HCT116 (cell line): ENCODE measurements at regions not wholly inside any gene's neighbourhood (a gene's known extent, or its start where the extent isn't known, plus 50 kb on each side); places are given as distances from the start of the nearest gene placed in this dataset.

Experiments
- ATAC-seq: fragments of 200-7000 bp; cut with Tn5 transposase; 2 replicates; pipeline ENCODE4 v1.9.1; 2020; ENCODE audit warnings: mild to moderate bottlenecking, moderate library complexity
- BruUV-seq: library from RNA; stranded (reverse); fragments of 400-500 nt; replicated peaks from 2 replicates; lab custom pipeline; 2021; lab: Mats Ljungman, UMichigan
- CTCF ChIA-PET: fragments of 300-600 bp; sonication (Branson Sonifier 250); formaldehyde crosslinking; loops from one replicate; lab custom pipeline; 2021; ENCODE audit warnings: antibody characterized with exemption; lab: Charles Lee
- POLR2A ChIA-PET: fragments of 300-600, 350-600 bp; sonication (Branson Sonifier 250); formaldehyde crosslinking; loops from one replicate; lab custom pipeline; 2021; ENCODE audit warnings: antibody characterized with exemption; lab: Charles Lee
- RAD21 ChIA-PET, 2 experiments: fragments of 300-600 bp; sonication (Branson Sonifier 250); formaldehyde crosslinking; loops; one replicate each; lab custom pipeline; 2023; ENCODE audit warnings: low total read pairs in 2 of 2; ENCODE audit not compliant: uncharacterized antibody in 2 of 2, unreplicated experiment in 2 of 2, low non-redundant PET in 1 of 2; lab: Charles Lee
- DNase-seq: peaks from one replicate; pipeline ENCODE4 v3.0.0-alpha.2; 2010; ENCODE audit warnings: low read depth, low spot score
- H2AFZ ChIP-seq: fragments of 200-600 bp; shearing (Covaris generic), sonication (generic); 2 replicates; pipeline ENCODE4 v1.6.1; 2017; ENCODE audit warnings: low read depth, mixed run types, mixed read lengths, antibody characterized with exemption, low read length; ENCODE audit not compliant: poor library complexity, severe bottlenecking
- H3K27ac ChIP-seq: 2 replicates; pipeline ENCODE4 v1.5.1; 2012; ENCODE audit warnings: low read depth, low read length
- H3K27me3 ChIP-seq: fragments of 200-600 bp; sonication (generic); 2 replicates; pipeline ENCODE4 v1.6.1; 2016; ENCODE audit warnings: mixed run types, low read length, mixed read lengths; ENCODE audit not compliant: insufficient read depth
- H3K36me3 ChIP-seq, 2 experiments: fragments of 200-500 bp in 1 of 2; fragments of 200-600 bp in 1 of 2; sonication (Bioruptor generic) in 1 of 2; sonication (generic) in 1 of 2; 2 replicates each; pipeline versions ENCODE4 v1.5.1 to v1.6.1; 2014 to 2016; ENCODE audit warnings: low read length in 2 of 2, inconsistent platforms in 1 of 2, mixed read lengths in 1 of 2, mixed run types in 1 of 2; ENCODE audit not compliant: insufficient read depth in 2 of 2, control insufficient read depth in 1 of 2
- H3K4me1 ChIP-seq, 2 experiments: fragments of 200-600 bp in 1 of 2; sonication (generic) in 1 of 2; 2 replicates each; pipeline versions ENCODE4 v1.5.1 to v1.6.1; 2012 to 2017; ENCODE audit warnings: low read length in 2 of 2, inconsistent platforms in 1 of 2, mild to moderate bottlenecking in 1 of 2, mixed read lengths in 1 of 2, mixed run types in 1 of 2, moderate library complexity in 1 of 2; ENCODE audit not compliant: insufficient read depth in 2 of 2, control insufficient read depth in 1 of 2
- H3K4me2 ChIP-seq: fragments of 200-600 bp; sonication (generic); 2 replicates; pipeline ENCODE4 v1.6.1; 2017; ENCODE audit warnings: mixed run types, low read length, mixed read lengths
- H3K4me3 ChIP-seq, 2 experiments: fragments of 200-600 bp in 1 of 2; sonication (generic) in 1 of 2; replicated peaks in 1 of 2; 2 replicates each; pipeline ENCODE4 v1.5.1; 2011 to 2016; ENCODE audit warnings: low read length in 2 of 2, control low read depth in 1 of 2, low read depth in 1 of 2, mild to moderate bottlenecking in 1 of 2, mixed read lengths in 1 of 2, mixed run types in 1 of 2
- H3K79me2 ChIP-seq: fragments of 200-600 bp; sonication (generic); 2 replicates; pipeline ENCODE4 v1.6.1; 2017; ENCODE audit warnings: mild to moderate bottlenecking, mixed run types, low read length, moderate library complexity, mixed read lengths; ENCODE audit not compliant: insufficient read depth
- H3K9ac ChIP-seq: fragments of 200-600 bp; sonication (generic); 2 replicates; pipeline ENCODE4 v1.6.1; 2016; ENCODE audit warnings: low read length, mixed read lengths
- H3K9me2 ChIP-seq: fragments of 200-600 bp; sonication (generic), shearing (Covaris generic); 2 replicates; pipeline ENCODE4 v1.6.1; 2017; ENCODE audit warnings: mixed run types, mild to moderate bottlenecking, moderate library complexity; ENCODE audit not compliant: insufficient read depth
- H3K9me3 ChIP-seq, 2 experiments: fragments of 200-500 bp in 1 of 2; fragments of 200-600 bp in 1 of 2; sonication (Bioruptor generic) in 1 of 2; sonication (generic) in 1 of 2; 2 replicates each; pipeline ENCODE4 v1.6.1; 2014 to 2017; ENCODE audit warnings: low read length in 2 of 2, mixed read lengths in 2 of 2, inconsistent platforms in 1 of 2, low read depth in 1 of 2, mild to moderate bottlenecking in 1 of 2, mixed run types in 1 of 2, moderate library complexity in 1 of 2; ENCODE audit not compliant: control insufficient read depth in 1 of 2, insufficient read depth in 1 of 2
- H4K20me1 ChIP-seq: fragments of 200-600 bp; sonication (generic), shearing (Covaris generic); 2 replicates; pipeline ENCODE4 v1.6.1; 2017; ENCODE audit warnings: mixed run types, mild to moderate bottlenecking, moderate library complexity; ENCODE audit not compliant: insufficient read depth
- CBX3 ChIP-seq: IDR thresholded peaks from 2 replicates; pipeline ENCODE4 v1.6.1; 2012; ENCODE audit warnings: low read depth
- CTCF ChIP-seq, 3 experiments: fragments of 200-600 bp in 1 of 3; sonication (generic) in 1 of 3; IDR thresholded peaks in 2 of 3; conservative IDR thresholded peaks in 1 of 3; 2 replicates each; pipeline ENCODE4 v1.5.1; 2012 to 2017; ENCODE audit warnings: low read depth in 2 of 3, low read length in 2 of 3, antibody characterized with exemption in 1 of 3, borderline replicate concordance in 1 of 3, control low read depth in 1 of 3, mild to moderate bottlenecking in 1 of 3, mixed read lengths in 1 of 3, mixed run types in 1 of 3, moderate library complexity in 1 of 3; ENCODE audit not compliant: insufficient read depth in 1 of 3
- EGR1 ChIP-seq: IDR thresholded peaks from 2 replicates; pipeline ENCODE4 v1.6.1; 2012; ENCODE audit warnings: low read depth
- ELF1 ChIP-seq: IDR thresholded peaks from 2 replicates; pipeline ENCODE4 v1.6.1; 2012; ENCODE audit warnings: low read depth, borderline replicate concordance
- EZH2phosphoT487 ChIP-seq: fragments of 200-600 bp; IDR thresholded peaks from 2 replicates; pipeline ENCODE4 v1.6.1; 2018; ENCODE audit warnings: antibody characterized with exemption, borderline replicate concordance
- FOSL1 ChIP-seq: IDR thresholded peaks from 2 replicates; pipeline ENCODE4 v1.6.1; 2012; ENCODE audit warnings: low read depth
- MAX ChIP-seq: IDR thresholded peaks from 2 replicates; pipeline ENCODE4 v1.6.1; 2012
- POLR2A ChIP-seq: IDR thresholded peaks from 2 replicates; pipeline ENCODE4 v1.7.0; 2011; ENCODE audit warnings: borderline replicate concordance; ENCODE audit not compliant: insufficient read depth, insufficient read length; ENCODE audit errors: extremely low read depth
- POLR2AphosphoS5 ChIP-seq: IDR thresholded peaks from 2 replicates; pipeline ENCODE4 v1.6.1; 2011; ENCODE audit warnings: mild to moderate bottlenecking, low read depth, low read length, moderate library complexity
- SIN3A ChIP-seq: IDR thresholded peaks from 2 replicates; pipeline ENCODE4 v1.6.1; 2012; ENCODE audit warnings: low read depth
- SP1 ChIP-seq: IDR thresholded peaks from 2 replicates; pipeline ENCODE4 v1.6.1; 2012; ENCODE audit warnings: low read depth
- TCF7L2 ChIP-seq: IDR thresholded peaks from 2 replicates; pipeline ENCODE4 v1.7.0; 2011; ENCODE audit warnings: borderline replicate concordance, inconsistent platforms; ENCODE audit not compliant: insufficient read depth, insufficient read length; ENCODE audit errors: extremely low read depth
- ZBTB33 ChIP-seq: IDR thresholded peaks from 2 replicates; pipeline ENCODE4 v1.6.1; 2011; ENCODE audit warnings: mild to moderate bottlenecking, low read length, moderate library complexity; ENCODE audit not compliant: insufficient replicate concordance; ENCODE audit errors: extremely low read depth
- ZFX ChIP-seq: fragments of 450-650 bp; IDR thresholded peaks from 2 replicates; pipeline ENCODE4 v1.6.1; 2017
- ZNF274 ChIP-seq: fragments of 200-500 bp; sonication (Bioruptor generic); IDR thresholded peaks from 2 replicates; pipeline ENCODE4 v1.6.1; 2014; ENCODE audit warnings: mild to moderate bottlenecking, low read depth, low read length, inconsistent platforms
- intact Hi-C: fragments of 100-400 bp; cut with micrococcal nuclease; formaldehyde crosslinking; loops from 2 replicates; pipeline ENCODE4 v1.10.0; 2022

DNA sequence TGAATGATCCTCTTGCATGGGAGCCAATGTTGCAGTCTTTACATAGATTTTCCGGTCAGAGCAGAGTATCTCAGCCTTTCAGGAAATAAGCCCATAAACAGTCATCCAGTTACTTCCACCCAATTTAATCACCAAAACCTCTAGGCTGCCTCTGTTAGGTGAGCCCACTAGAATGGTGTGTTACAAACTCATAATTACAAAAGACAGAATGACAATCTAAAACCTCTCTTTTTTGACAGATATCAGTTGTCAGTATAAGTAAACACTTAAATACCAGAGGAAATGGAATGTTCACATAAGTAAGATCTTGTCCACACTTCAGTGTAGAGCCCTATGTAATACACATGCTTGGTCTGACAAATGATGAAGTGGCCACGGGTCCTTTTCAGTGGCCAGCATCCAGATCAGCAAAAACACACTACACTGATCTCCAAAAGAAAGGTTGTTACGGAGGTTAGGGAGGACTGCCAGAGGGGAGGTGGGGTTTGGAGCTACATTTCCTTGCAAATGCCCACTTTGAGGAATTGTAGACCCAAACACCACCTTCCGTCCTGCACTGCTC lies 71.3 kb upstream of the FBXO28 start:
- CTCF ChIA-PET: interaction anchor here (1.2 kb wide), 1 partner anchor 8 kb away, joined by 3 read pairs; no protein-coding TSS in a partner anchor
- no TSS peak for BruUV-seq

DNA sequence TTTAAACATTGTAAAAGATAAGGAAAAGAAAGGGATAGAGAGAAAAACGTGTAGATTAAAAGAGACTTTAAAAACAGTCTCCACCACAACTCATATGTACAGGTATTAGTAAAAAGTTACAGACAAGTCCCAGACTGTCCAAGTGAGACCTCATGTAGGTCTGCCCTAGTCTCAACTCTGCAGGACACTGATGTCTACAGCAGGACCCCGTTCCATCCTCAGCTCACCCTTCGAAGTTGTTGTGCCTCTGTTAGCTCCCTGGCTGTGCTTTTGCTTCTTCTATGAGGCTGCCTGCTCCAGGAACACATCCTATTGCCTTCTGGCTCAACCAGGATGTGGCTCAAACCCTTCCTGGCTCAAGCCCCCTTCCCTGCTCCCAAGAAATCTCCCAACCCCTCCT lies 72.9 kb upstream of the FBXO28 start:
- Histone ChIP-seq H3K27ac (no peak overlapping the region), H3K4me3 (no peak overlapping the region), H3K4me1 (no peaks in the 10 kb centered on the region), H2AFZ (no peak overlapping the region), H3K27me3 (no peaks in the 10 kb centered on the region), H3K9ac (no peak overlapping the region), H4K20me1 (no peaks in the 10 kb centered on the region), H3K79me2 (no peaks in the 10 kb centered on the region), H3K4me2 (no peak overlapping the region), H3K36me3 (no peaks in the 10 kb centered on the region), H3K9me3 (no peaks in the 10 kb centered on the region), H3K9me2 (no peaks in the 10 kb centered on the region)
- POLR2A ChIA-PET: interaction anchor here (1.4 kb wide), 1 partner anchor 10 kb away, joined by 3 read pairs; no protein-coding TSS in a partner anchor
- DNase-seq: no peak
- BruUV-seq: no TSS peak
- intact Hi-C loops: no loop called here
- ATAC-seq: no peak
- CTCF ChIA-PET: no interaction called here
- RAD21 ChIA-PET: no interaction called here
- TF ChIP-seq MAX: no peak
- TF ChIP-seq ZFX: no peak
- TF ChIP-seq SP1: no peak
- TF ChIP-seq FOSL1: no peak
- TF ChIP-seq ZBTB33: no peak
- no peak for TF ChIP-seq POLR2A
- no peak for TF ChIP-seq TCF7L2
- TF ChIP-seq POLR2AphosphoS5: no peak
- TF ChIP-seq ZNF274: no peak
- no peak for TF ChIP-seq SIN3A
- no peak for TF ChIP-seq EZH2phosphoT487
- TF ChIP-seq EGR1: no peak
- TF ChIP-seq CTCF (IDR thresholded peaks at IDR 0.05 in 2 of 3, conservative IDR thresholded peaks at IDR 0.05 in 1 of 3; ENCODE audit: borderline replicate concordance in 1 of 3, insufficient read depth in 1 of 3, low read depth in 2 of 3, low read length in 2 of 3): no peak
- TF ChIP-seq ELF1: no peak
- no peak for TF ChIP-seq CBX3

More for the DNA sequence above, 71.3 kb upstream of the FBXO28 start:
- H2AFZ ChIP-seq: no peak overlapping the region
- no peak overlapping the region for H3K27ac ChIP-seq
- no peak for TF ChIP-seq EZH2phosphoT487
- no peak for TF ChIP-seq POLR2AphosphoS5
- no peak for TF ChIP-seq EGR1
- no peak for TF ChIP-seq MAX
- no peaks in the 10 kb centered on the region for H4K20me1 ChIP-seq
- no peaks in the 10 kb centered on the region for H3K79me2 ChIP-seq
- no peaks in the 10 kb centered on the region for H3K36me3 ChIP-seq
- ATAC-seq (no peak), DNase-seq (no peak)
- no peak overlapping the region for H3K9ac ChIP-seq
- RAD21 ChIA-PET: no interaction called here
- H3K4me3 ChIP-seq: no peak overlapping the region
- POLR2A ChIA-PET: no interaction called here
- H3K27me3 ChIP-seq: no peaks in the 10 kb centered on the region
- no peaks in the 10 kb centered on the region for H3K4me1 ChIP-seq
- no peaks in the 10 kb centered on the region for H3K9me3 ChIP-seq
- no peaks in the 10 kb centered on the region for H3K9me2 ChIP-seq
- no peak overlapping the region for H3K4me2 ChIP-seq
- intact Hi-C loops: no loop called here
